PFSK-1 (cell line): ENCODE measurements at regions not wholly inside any gene's neighbourhood (a gene's known extent, or its start where the extent isn't known, plus 50 kb on each side); places are given as distances from the start of the nearest gene placed in this dataset.
A peak's percentile ranks its signal among the peaks of the same experiment; 100 is the strongest.

ENCODE experiments used
- FOXP2 ChIP-seq: optimal IDR thresholded peaks from 2 replicates; pipeline ENCODE3; 2011; ENCODE audit warnings: borderline replicate concordance, control low read depth, inconsistent platforms; ENCODE audit not compliant: insufficient read depth; ENCODE audit errors: extremely low read length, extremely low read depth
- POLR2AphosphoS5 ChIP-seq: IDR thresholded peaks from 2 replicates; pipeline ENCODE4 v1.6.1; 2012; ENCODE audit warnings: low read depth, mild to moderate bottlenecking, control low read depth, low read length, moderate library complexity
- SIN3A ChIP-seq: IDR thresholded peaks from 2 replicates; pipeline ENCODE4 v1.6.1; 2012; ENCODE audit warnings: mild to moderate bottlenecking, low read length, moderate library complexity, borderline replicate concordance; ENCODE audit not compliant: insufficient read depth
- TAF1 ChIP-seq: IDR thresholded peaks from 2 replicates; pipeline ENCODE4 v1.6.1; 2012; ENCODE audit warnings: low read length, control low read depth, borderline replicate concordance; ENCODE audit not compliant: insufficient read depth
- TF ChIP-seq, protein P1 (sequence below), 2 experiments: IDR thresholded peaks; 2 replicates each; pipeline versions ENCODE4 v1.6.1 to v1.8.0; 2011 to 2012; ENCODE audit warnings: low read depth in 2 of 2, low read length in 2 of 2, control low read depth in 1 of 2, inconsistent platforms in 1 of 2, mild to moderate bottlenecking in 1 of 2, moderate library complexity in 1 of 2; ENCODE audit not compliant: insufficient read depth in 1 of 2

GRCh38 chr2:11923935-11924334 is 177.5 kb downstream of the LPIN1 start:
- TF ChIP-seq TAF1 (no peak), SIN3A (no peak), FOXP2 (no peak), POLR2AphosphoS5 (no peak)
- TF ChIP-seq, protein P1, sequence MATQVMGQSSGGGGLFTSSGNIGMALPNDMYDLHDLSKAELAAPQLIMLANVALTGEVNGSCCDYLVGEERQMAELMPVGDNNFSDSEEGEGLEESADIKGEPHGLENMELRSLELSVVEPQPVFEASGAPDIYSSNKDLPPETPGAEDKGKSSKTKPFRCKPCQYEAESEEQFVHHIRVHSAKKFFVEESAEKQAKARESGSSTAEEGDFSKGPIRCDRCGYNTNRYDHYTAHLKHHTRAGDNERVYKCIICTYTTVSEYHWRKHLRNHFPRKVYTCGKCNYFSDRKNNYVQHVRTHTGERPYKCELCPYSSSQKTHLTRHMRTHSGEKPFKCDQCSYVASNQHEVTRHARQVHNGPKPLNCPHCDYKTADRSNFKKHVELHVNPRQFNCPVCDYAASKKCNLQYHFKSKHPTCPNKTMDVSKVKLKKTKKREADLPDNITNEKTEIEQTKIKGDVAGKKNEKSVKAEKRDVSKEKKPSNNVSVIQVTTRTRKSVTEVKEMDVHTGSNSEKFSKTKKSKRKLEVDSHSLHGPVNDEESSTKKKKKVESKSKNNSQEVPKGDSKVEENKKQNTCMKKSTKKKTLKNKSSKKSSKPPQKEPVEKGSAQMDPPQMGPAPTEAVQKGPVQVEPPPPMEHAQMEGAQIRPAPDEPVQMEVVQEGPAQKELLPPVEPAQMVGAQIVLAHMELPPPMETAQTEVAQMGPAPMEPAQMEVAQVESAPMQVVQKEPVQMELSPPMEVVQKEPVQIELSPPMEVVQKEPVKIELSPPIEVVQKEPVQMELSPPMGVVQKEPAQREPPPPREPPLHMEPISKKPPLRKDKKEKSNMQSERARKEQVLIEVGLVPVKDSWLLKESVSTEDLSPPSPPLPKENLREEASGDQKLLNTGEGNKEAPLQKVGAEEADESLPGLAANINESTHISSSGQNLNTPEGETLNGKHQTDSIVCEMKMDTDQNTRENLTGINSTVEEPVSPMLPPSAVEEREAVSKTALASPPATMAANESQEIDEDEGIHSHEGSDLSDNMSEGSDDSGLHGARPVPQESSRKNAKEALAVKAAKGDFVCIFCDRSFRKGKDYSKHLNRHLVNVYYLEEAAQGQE (IDR thresholded peaks at IDR 0.05; ENCODE audit: insufficient read depth in 1 of 2, low read depth in 2 of 2, low read length in 2 of 2), result no peak

DNA sequence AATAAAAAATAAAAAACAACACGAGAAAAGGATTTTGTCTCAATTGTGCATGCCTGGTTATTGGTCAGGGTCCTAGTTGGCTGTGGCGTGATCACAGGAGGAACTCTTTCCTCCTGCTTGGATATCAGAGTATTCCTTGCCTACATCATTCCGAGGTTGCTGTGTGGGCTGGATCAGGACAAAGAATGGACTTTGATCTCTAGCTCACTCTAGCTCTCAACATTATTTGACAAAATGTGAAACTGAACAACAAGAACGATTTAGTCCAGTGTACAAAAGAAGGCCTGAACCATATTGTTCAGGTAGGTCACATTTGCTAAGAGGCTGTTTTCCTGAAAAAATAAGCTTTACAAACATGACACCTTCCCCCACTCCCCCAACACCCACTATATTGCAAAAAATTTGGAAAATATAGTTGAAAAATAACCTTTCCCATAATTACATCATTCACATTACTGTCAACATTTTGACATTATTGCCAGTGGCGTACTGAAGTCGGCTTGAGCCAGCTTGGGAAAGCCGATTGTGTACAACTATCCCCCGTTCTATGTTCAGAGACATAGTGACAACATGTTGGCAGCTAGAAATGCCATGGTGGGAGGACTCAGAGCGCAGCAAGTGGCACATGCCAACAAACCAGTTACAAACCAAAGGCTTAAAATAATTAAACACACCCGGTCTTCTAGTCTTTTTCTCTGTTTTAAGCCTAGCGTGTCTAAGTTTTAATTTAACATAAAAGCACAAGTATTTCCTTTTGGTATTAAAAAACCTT is 179.0 kb downstream of the LPIN1 start:
- TF ChIP-seq, protein P1 (IDR thresholded peaks at IDR 0.05; ENCODE audit: insufficient read depth in 1 of 2, low read depth in 2 of 2, low read length in 2 of 2), result no peak
- TF ChIP-seq SIN3A (no peak), TAF1 (no peak), POLR2AphosphoS5 (no peak), FOXP2 (no peak)

DNA sequence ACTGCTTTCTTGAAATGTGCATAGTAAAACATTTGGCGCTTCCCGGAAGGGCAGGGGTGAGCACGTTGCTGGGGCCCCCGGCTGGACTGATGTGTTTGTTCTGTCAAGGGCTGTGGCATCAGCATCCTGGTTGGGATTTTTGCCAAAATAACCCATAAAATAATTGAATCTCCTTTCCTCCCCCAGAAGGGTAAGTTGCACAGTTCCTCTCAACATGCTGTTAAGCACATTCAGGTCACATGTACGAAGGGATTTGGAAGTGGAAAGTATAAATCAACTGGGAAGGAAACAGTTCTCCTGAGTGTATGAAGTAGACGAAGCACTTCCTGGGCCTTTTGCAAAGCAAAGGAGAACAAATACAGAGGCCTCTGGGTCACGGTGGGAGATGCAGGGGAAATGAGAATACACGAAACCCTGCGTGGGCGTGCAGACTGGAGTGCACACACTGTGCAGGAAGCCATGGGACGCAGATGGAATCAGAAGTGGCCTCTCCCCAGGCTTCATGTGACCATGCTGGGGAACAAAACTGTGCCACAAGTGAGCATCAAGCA is 183.9 kb downstream of the LPIN1 start:
- 0 out of 2 replicates have a peak, but pooled peaks have one; percentile 7 for TF ChIP-seq SIN3A
- TF ChIP-seq, protein P1 (IDR thresholded peaks at IDR 0.05; ENCODE audit: insufficient read depth in 1 of 2, low read depth in 2 of 2, low read length in 2 of 2), result peak in 1 of 2 experiments; percentile 44; a peak in 1 of 4 replicates
- TF ChIP-seq TAF1, result no peak
- peak; percentile 29 for TF ChIP-seq FOXP2
- TF ChIP-seq POLR2AphosphoS5, result peak; percentile 48

GRCh38 chr2:11932048-11932512 is 185.6 kb downstream of the LPIN1 start:
- TF ChIP-seq POLR2AphosphoS5 (no peak), FOXP2 (no peak), SIN3A (no peak), TAF1 (no peak)
- TF ChIP-seq, protein P1 (IDR thresholded peaks at IDR 0.05; ENCODE audit: insufficient read depth in 1 of 2, low read depth in 2 of 2, low read length in 2 of 2), result no peak
